ENCODE measurements at regions not wholly inside any gene's neighbourhood (a gene's known extent, or its start where the extent isn't known, plus 50 kb on each side); places are given as distances from the start of the nearest gene placed in this dataset.

DNA sequence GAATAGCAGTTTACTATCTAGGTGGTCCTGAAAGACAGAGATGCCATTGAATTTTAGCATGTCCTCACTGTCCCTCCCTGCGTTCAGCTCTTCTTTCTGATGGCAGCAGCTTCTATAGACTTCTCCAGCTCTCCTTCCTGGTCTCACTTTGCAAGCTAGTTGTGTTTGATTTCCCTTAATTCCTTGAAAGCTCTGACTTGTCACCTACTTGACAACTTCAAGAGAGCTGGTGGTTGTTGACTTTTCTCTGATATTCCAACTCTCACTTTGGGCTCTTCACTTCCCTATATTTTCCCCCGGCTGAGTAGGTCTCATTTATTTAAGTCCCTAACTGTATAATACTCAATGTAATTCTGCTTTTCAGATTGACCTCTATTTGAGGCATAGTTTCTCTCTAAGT, 1825.0 kb upstream of the RAG2 start:
- Histone ChIP-seq H3K4me3 (no peak overlapping the region), H3K4me1 (ENCODE audit: insufficient read depth) (no peaks in the 10 kb centered on the region), H3F3A (ENCODE audit: insufficient read depth) (no peaks in the 10 kb centered on the region), H3K27ac (no peak overlapping the region), H4K20me1 (ENCODE audit: insufficient read depth) (no peaks in the 10 kb centered on the region), H2AFZ (no peak overlapping the region), H3K9ac (no peak overlapping the region), H3K27me3 (replicated peaks; ENCODE audit: insufficient read depth) (no peaks in the 10 kb centered on the region), H3K9me3 (ENCODE audit: low read depth) (peaks cover 4% of the 10 kb centered on the region), H3K9me2 (ENCODE audit: insufficient read depth) (no peaks in the 10 kb centered on the region), H3K36me3 (ENCODE audit: low read depth) (no peaks in the 10 kb centered on the region), H3K79me2 (ENCODE audit: insufficient read depth) (no peaks in the 10 kb centered on the region), H3K4me2 (ENCODE audit: unreplicated experiment) (no peak overlapping the region)
- in situ Hi-C loops (cut with MboI): no loop called here
- no peak for DNase-seq
- 8 to 17% methylated on average over 2 of the region's 2 CpGs for WGBS, 2 experiments (ENCODE audit: low coverage in 1 of 2, low lambda C conversion rate in 2 of 2, missing lambda C conversion rate in 2 of 2)
- TF ChIP-seq EZH2 (IDR thresholded peaks at IDR 0.05; ENCODE audit: insufficient read depth, poor library complexity, severe bottlenecking) (no peak), EZH2phosphoT487 (IDR thresholded peaks at IDR 0.05; ENCODE audit: insufficient read depth, low read depth) (no peak)

- H3K79me2 ChIP-seq (ENCODE audit: insufficient read depth): no peaks in the 10 kb centered on the region
- no peaks in the 10 kb centered on the region for H3K9me2 ChIP-seq (ENCODE audit: insufficient read depth)
- no peaks in the 10 kb centered on the region for H3F3A ChIP-seq (ENCODE audit: insufficient read depth)
- in situ Hi-C loops (cut with MboI): no loop called here
- H4K20me1 ChIP-seq (ENCODE audit: insufficient read depth): no peaks in the 10 kb centered on the region
- H3K4me2 ChIP-seq (ENCODE audit: unreplicated experiment): no peak overlapping the region
- no peaks in the 10 kb centered on the region for H3K27me3 ChIP-seq (replicated peaks; ENCODE audit: insufficient read depth)
- no peak overlapping the region for H2AFZ ChIP-seq
- DNase-seq: no peak
- no peak overlapping the region for H3K4me3 ChIP-seq
- peaks cover 4% of the 10 kb centered on the region for H3K9me3 ChIP-seq (ENCODE audit: low read depth)
- WGBS, 2 experiments (ENCODE audit: low coverage in 1 of 2, low lambda C conversion rate in 2 of 2, missing lambda C conversion rate in 2 of 2): 25 to 27% methylated on average over 4 of the region's 4 CpGs
- no peak for TF ChIP-seq EZH2phosphoT487 (IDR thresholded peaks at IDR 0.05; ENCODE audit: insufficient read depth, low read depth)
- no peaks in the 10 kb centered on the region for H3K4me1 ChIP-seq (ENCODE audit: insufficient read depth)
- no peak overlapping the region for H3K9ac ChIP-seq
- H3K36me3 ChIP-seq (ENCODE audit: low read depth): no peaks in the 10 kb centered on the region
- no peak overlapping the region for H3K27ac ChIP-seq
These were observed 1818.1 kb upstream of the RAG2 start for GRCh38 chr11:38416141-38416540.

GRCh38 chr11:38411149-38411548, 1813.1 kb upstream of the RAG2 start:
- no peak overlapping the region for H3K27ac ChIP-seq
- no peak overlapping the region for H3K9ac ChIP-seq
- no peak overlapping the region for H3K4me3 ChIP-seq
- H3K79me2 ChIP-seq (ENCODE audit: insufficient read depth): no peaks in the 10 kb centered on the region
- TF ChIP-seq EZH2 (IDR thresholded peaks at IDR 0.05; ENCODE audit: insufficient read depth, poor library complexity, severe bottlenecking) (no peak), EZH2phosphoT487 (IDR thresholded peaks at IDR 0.05; ENCODE audit: insufficient read depth, low read depth) (no peak)
- no peaks in the 10 kb centered on the region for H3F3A ChIP-seq (ENCODE audit: insufficient read depth)
- 6 to 7% methylated on average over 2 of the region's 2 CpGs for WGBS, 2 experiments (ENCODE audit: low coverage in 1 of 2, low lambda C conversion rate in 2 of 2, missing lambda C conversion rate in 2 of 2)
- H3K36me3 ChIP-seq (ENCODE audit: low read depth): no peaks in the 10 kb centered on the region
- H2AFZ ChIP-seq: no peak overlapping the region
- no peaks in the 10 kb centered on the region for H4K20me1 ChIP-seq (ENCODE audit: insufficient read depth)
- H3K9me2 ChIP-seq (ENCODE audit: insufficient read depth): no peaks in the 10 kb centered on the region
- H3K4me1 ChIP-seq (ENCODE audit: insufficient read depth): no peaks in the 10 kb centered on the region
- no peak for DNase-seq
- no peaks in the 10 kb centered on the region for H3K27me3 ChIP-seq (replicated peaks; ENCODE audit: insufficient read depth)
- H3K4me2 ChIP-seq (ENCODE audit: unreplicated experiment): no peak overlapping the region
- in situ Hi-C loops (cut with MboI): no loop called here
- H3K9me3 ChIP-seq (ENCODE audit: low read depth): no peaks in the 10 kb centered on the region

- Histone ChIP-seq H3K36me3 (ENCODE audit: low read depth) (no peaks in the 10 kb centered on the region), H3K79me2 (ENCODE audit: insufficient read depth) (no peaks in the 10 kb centered on the region), H2AFZ (no peak overlapping the region), H4K20me1 (ENCODE audit: insufficient read depth) (no peaks in the 10 kb centered on the region), H3K9me2 (ENCODE audit: insufficient read depth) (no peaks in the 10 kb centered on the region), H3K9ac (no peak overlapping the region), H3K4me3 (no peak overlapping the region), H3K4me1 (ENCODE audit: insufficient read depth) (no peaks in the 10 kb centered on the region), H3F3A (ENCODE audit: insufficient read depth) (no peaks in the 10 kb centered on the region), H3K4me2 (ENCODE audit: unreplicated experiment) (no peak overlapping the region), H3K9me3 (ENCODE audit: low read depth) (peaks cover 3% of the 10 kb centered on the region), H3K27ac (no peak overlapping the region), H3K27me3 (replicated peaks; ENCODE audit: insufficient read depth) (no peaks in the 10 kb centered on the region)
- TF ChIP-seq EZH2 (IDR thresholded peaks at IDR 0.05; ENCODE audit: insufficient read depth, poor library complexity, severe bottlenecking): no peak
- TF ChIP-seq EZH2phosphoT487 (IDR thresholded peaks at IDR 0.05; ENCODE audit: insufficient read depth, low read depth): no peak
- in situ Hi-C loops (cut with MboI): no loop called here
- 13 to 16% methylated on average over 4 of the region's 4 CpGs for WGBS, 2 experiments (ENCODE audit: low coverage in 1 of 2, low lambda C conversion rate in 2 of 2, missing lambda C conversion rate in 2 of 2)
- DNase-seq: no peak
These were observed 1804.0 kb upstream of the RAG2 start for GRCh38 chr11:38402063-38402462.

DNA sequence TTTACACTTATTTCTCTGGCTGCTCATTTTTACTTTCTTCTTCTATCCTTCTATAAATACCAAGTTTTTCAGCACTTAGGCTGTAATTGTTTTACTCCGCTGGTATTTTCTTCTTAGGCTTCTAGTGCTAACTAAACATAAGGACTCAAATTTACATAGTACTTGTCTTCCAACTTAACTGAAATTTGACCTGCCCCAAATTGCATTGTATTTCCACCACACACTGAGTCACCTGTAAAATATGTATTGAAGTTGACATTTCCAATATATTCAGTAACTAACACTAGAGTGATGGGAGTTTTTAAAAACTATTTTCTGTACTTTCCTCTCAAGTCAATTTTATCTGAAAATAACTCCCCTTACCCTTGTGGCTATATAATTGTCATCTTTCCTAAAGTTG, 1794.1 kb upstream of the RAG2 start:
- H4K20me1 ChIP-seq (ENCODE audit: insufficient read depth): no peaks in the 10 kb centered on the region
- in situ Hi-C loops (cut with MboI): no loop called here
- no peak overlapping the region for H3K4me3 ChIP-seq
- H2AFZ ChIP-seq: no peak overlapping the region
- 42 to 59% methylated on average over 1 of the region's 1 CpG for WGBS, 2 experiments (ENCODE audit: low coverage in 1 of 2, low lambda C conversion rate in 2 of 2, missing lambda C conversion rate in 2 of 2)
- H3K9me2 ChIP-seq (ENCODE audit: insufficient read depth): no peaks in the 10 kb centered on the region
- no peaks in the 10 kb centered on the region for H3F3A ChIP-seq (ENCODE audit: insufficient read depth)
- no peaks in the 10 kb centered on the region for H3K79me2 ChIP-seq (ENCODE audit: insufficient read depth)
- no peak overlapping the region for H3K9ac ChIP-seq
- H3K4me2 ChIP-seq (ENCODE audit: unreplicated experiment): no peak overlapping the region
- peaks cover 9% of the 10 kb centered on the region for H3K9me3 ChIP-seq (ENCODE audit: low read depth)
- H3K36me3 ChIP-seq (ENCODE audit: low read depth): no peaks in the 10 kb centered on the region
- H3K4me1 ChIP-seq (ENCODE audit: insufficient read depth): no peaks in the 10 kb centered on the region
- H3K27me3 ChIP-seq (replicated peaks; ENCODE audit: insufficient read depth): no peaks in the 10 kb centered on the region
- no peak for DNase-seq
- no peak overlapping the region for H3K27ac ChIP-seq
- TF ChIP-seq EZH2 (IDR thresholded peaks at IDR 0.05; ENCODE audit: insufficient read depth, poor library complexity, severe bottlenecking): no peak
- TF ChIP-seq EZH2phosphoT487 (IDR thresholded peaks at IDR 0.05; ENCODE audit: insufficient read depth, low read depth): no peak

Measured in GM23248 (cell line).